ENCODE measurements at regions not wholly inside any gene's neighbourhood (a gene's known extent, or its start where the extent isn't known, plus 50 kb on each side); places are given as distances from the start of the nearest gene placed in this dataset.

GRCh38 chr5:67402526-67402925, 205.9 kb upstream of the CD180 start:
- Mint-ChIP-seq H3K27me3 (ENCODE audit: insufficient read depth) (peaks cover 3% of the 10 kb centered on the region; the same call in 1 of the 2 replicates), H3K4me1 (ENCODE audit: low read depth) (peaks cover 21% of the 10 kb centered on the region), H3K4me3 (no peak overlapping the region), H3K27ac (no peak overlapping the region), H3K36me3 (ENCODE audit: low read depth) (no peaks in the 10 kb centered on the region), H3K9me3 (no peaks in the 10 kb centered on the region)
- DNase-seq, result no peak
- no peak for TF ChIP-seq CTCF (IDR thresholded peaks at IDR 0.05)

- peaks cover 21% of the 10 kb centered on the region for H3K4me1 Mint-ChIP-seq (ENCODE audit: low read depth)
- H3K4me3 Mint-ChIP-seq, result no peak overlapping the region
- no peak overlapping the region for H3K27ac Mint-ChIP-seq
- TF ChIP-seq CTCF (IDR thresholded peaks at IDR 0.05), result no peak
- peaks cover 5% of the 10 kb centered on the region for H3K27me3 Mint-ChIP-seq (ENCODE audit: insufficient read depth)
- no peaks in the 10 kb centered on the region for H3K9me3 Mint-ChIP-seq
- no peak for DNase-seq
- H3K36me3 Mint-ChIP-seq (ENCODE audit: low read depth), result no peaks in the 10 kb centered on the region
These were observed 204.6 kb upstream of the CD180 start for GRCh38 chr5:67401172-67401571.

GRCh38 chr5:67400752-67401151, 204.2 kb upstream of the CD180 start:
- no peak for DNase-seq
- no peak overlapping the region for H3K4me3 Mint-ChIP-seq
- H3K4me1 Mint-ChIP-seq (ENCODE audit: low read depth), result peaks cover 21% of the 10 kb centered on the region
- no peaks in the 10 kb centered on the region for H3K9me3 Mint-ChIP-seq
- peaks cover 5% of the 10 kb centered on the region for H3K27me3 Mint-ChIP-seq (ENCODE audit: insufficient read depth)
- H3K27ac Mint-ChIP-seq, result no peak overlapping the region
- no peak for TF ChIP-seq CTCF (IDR thresholded peaks at IDR 0.05)
- H3K36me3 Mint-ChIP-seq (ENCODE audit: low read depth), result no peaks in the 10 kb centered on the region

GRCh38 chr5:67395790-67396418, 199.3 kb upstream of the CD180 start:
- no peak for DNase-seq
- Mint-ChIP-seq H3K36me3 (ENCODE audit: low read depth) (no peaks in the 10 kb centered on the region), H3K9me3 (no peaks in the 10 kb centered on the region), H3K27ac (no peak overlapping the region), H3K4me3 (no peak overlapping the region), H3K4me1 (ENCODE audit: low read depth) (no peaks in the 10 kb centered on the region), H3K27me3 (ENCODE audit: insufficient read depth) (peaks cover 9% of the 10 kb centered on the region)
- TF ChIP-seq CTCF (IDR thresholded peaks at IDR 0.05), result no peak; the same call in 1 of the 2 replicates

- H3K27ac Mint-ChIP-seq, result no peak overlapping the region
- DNase-seq, result no peak
- H3K4me1 Mint-ChIP-seq (ENCODE audit: low read depth), result no peaks in the 10 kb centered on the region
- no peak for TF ChIP-seq CTCF (IDR thresholded peaks at IDR 0.05)
- H3K9me3 Mint-ChIP-seq, result no peaks in the 10 kb centered on the region
- no peak overlapping the region for H3K4me3 Mint-ChIP-seq
- peaks cover 6% of the 10 kb centered on the region for H3K27me3 Mint-ChIP-seq (ENCODE audit: insufficient read depth)
- H3K36me3 Mint-ChIP-seq (ENCODE audit: low read depth), result no peaks in the 10 kb centered on the region
These were observed 196.6 kb upstream of the CD180 start for GRCh38 chr5:67393211-67393610.

All from HFFc6 (cell line).